PC-3 (cell line): ENCODE measurements at regions not wholly inside any gene's neighbourhood (a gene's known extent, or its start where the extent isn't known, plus 50 kb on each side); places are given as distances from the start of the nearest gene placed in this dataset.

Source experiments
- EZH2 ChIP-seq: fragments of 300-600 bp; sonication (generic); IDR thresholded peaks from one replicate; pipeline ENCODE4 v1.6.1; 2017; ENCODE audit warnings: antibody characterized with exemption, mild to moderate bottlenecking, low read length; ENCODE audit not compliant: unreplicated experiment
- TF ChIP-seq, protein P1 (sequence below): fragments of 300-600 bp; sonication (generic); conservative IDR thresholded peaks from 2 replicates; pipeline ENCODE4 v1.5.1; 2017; ENCODE audit warnings: antibody characterized with exemption, low read depth, mild to moderate bottlenecking, low read length

DNA sequence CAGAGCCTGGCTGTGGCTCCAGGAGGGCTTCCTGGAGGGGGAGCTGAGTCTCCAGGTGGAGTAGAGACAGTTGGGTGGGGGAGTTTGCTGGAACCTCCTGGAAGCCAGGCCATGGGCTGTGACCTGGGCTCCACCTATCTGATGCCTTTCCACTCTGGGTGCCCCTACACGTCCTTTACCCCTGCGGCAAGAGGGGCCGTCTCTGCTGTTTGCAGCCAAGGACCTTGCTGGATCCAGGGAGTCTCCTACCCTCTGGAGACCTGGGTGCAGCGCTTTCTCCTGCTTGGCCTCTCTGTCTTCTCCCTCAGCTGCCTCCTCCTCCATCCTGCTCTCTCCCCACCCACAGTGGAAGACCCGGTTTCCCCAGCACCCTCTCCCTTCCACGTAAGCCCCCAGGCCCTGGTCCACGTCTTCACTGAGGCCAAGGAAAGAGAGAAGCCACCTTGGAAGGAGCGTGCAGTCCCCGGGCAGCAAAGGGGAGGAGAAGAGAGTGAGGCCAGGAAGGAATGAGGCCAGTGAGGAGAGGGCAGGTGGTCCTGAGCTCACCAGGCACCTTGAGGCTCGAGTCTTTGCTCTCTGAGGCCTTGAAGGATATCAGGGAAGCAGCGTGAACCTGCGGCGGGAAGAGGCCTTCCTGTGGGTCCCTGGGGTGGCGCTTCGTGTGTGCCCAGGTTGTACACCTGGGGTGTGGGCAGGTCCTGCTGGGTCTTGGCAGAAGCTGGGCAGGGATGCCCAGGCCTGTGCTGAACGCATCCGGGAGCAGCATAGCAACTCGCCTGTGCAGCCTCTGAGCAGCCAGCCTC is 294.3 kb upstream of the RTL1 start:
- TF ChIP-seq, protein P1, sequence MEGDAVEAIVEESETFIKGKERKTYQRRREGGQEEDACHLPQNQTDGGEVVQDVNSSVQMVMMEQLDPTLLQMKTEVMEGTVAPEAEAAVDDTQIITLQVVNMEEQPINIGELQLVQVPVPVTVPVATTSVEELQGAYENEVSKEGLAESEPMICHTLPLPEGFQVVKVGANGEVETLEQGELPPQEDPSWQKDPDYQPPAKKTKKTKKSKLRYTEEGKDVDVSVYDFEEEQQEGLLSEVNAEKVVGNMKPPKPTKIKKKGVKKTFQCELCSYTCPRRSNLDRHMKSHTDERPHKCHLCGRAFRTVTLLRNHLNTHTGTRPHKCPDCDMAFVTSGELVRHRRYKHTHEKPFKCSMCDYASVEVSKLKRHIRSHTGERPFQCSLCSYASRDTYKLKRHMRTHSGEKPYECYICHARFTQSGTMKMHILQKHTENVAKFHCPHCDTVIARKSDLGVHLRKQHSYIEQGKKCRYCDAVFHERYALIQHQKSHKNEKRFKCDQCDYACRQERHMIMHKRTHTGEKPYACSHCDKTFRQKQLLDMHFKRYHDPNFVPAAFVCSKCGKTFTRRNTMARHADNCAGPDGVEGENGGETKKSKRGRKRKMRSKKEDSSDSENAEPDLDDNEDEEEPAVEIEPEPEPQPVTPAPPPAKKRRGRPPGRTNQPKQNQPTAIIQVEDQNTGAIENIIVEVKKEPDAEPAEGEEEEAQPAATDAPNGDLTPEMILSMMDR: no peak
- TF ChIP-seq EZH2: no peak
